Chondrocyte (in vitro differentiated cells): ENCODE measurements at regions not wholly inside any gene's neighbourhood (a gene's known extent, or its start where the extent isn't known, plus 50 kb on each side); places are given as distances from the start of the nearest gene placed in this dataset.
"Not testable (repeated sequence)": the region's sequence is repeated elsewhere in the genome, so short reads cannot be mapped to it uniquely, and the experiment has no call there.

Source experiments
- DNase-seq: peaks from one replicate; pipeline ENCODE4 v3.0.0; 2021; ENCODE audit warnings: mixed read lengths, low spot score
- H3K27ac Mint-ChIP-seq: one replicate; pipeline ENCODE4 v1.8.0; 2021; ENCODE audit warnings: mild to moderate bottlenecking, moderate library complexity, mixed read lengths; ENCODE audit not compliant: unreplicated experiment
- H3K27me3 Mint-ChIP-seq: 2 replicates; pipeline ENCODE4 v1.8.0; 2021; ENCODE audit warnings: low read depth, mixed read lengths
- H3K36me3 Mint-ChIP-seq: 2 replicates; pipeline ENCODE4 v1.8.0; 2021; ENCODE audit warnings: low read depth, mixed read lengths
- H3K4me1 Mint-ChIP-seq: 2 replicates; pipeline ENCODE4 v1.8.0; 2021; ENCODE audit warnings: low read depth, mild to moderate bottlenecking, mixed read lengths
- H3K4me3 Mint-ChIP-seq: one replicate; pipeline ENCODE4 v1.8.0; 2021; ENCODE audit warnings: mild to moderate bottlenecking, moderate library complexity, mixed read lengths; ENCODE audit not compliant: unreplicated experiment
- H3K9me3 Mint-ChIP-seq: 2 replicates; pipeline ENCODE4 v1.8.0; 2021; ENCODE audit warnings: low read depth, mixed read lengths
- CTCF ChIP-seq: fragments of 200-600 bp; sonication (generic); IDR thresholded peaks from 2 replicates; pipeline ENCODE4 v1.5.0; 2021; ENCODE audit warnings: antibody characterized with exemption, mild to moderate bottlenecking, moderate library complexity

- no peak for TF ChIP-seq CTCF
- H3K9me3 Mint-ChIP-seq, result peaks cover 6% of the 10 kb centered on the region
- no peaks in the 10 kb centered on the region for H3K36me3 Mint-ChIP-seq
- H3K4me3 Mint-ChIP-seq, result no peak overlapping the region
- no peaks in the 10 kb centered on the region for H3K27me3 Mint-ChIP-seq
- DNase-seq, result no peak
- H3K27ac Mint-ChIP-seq, result no peak overlapping the region
- H3K4me1 Mint-ChIP-seq, result peaks cover 28% of the 10 kb centered on the region
Observed at GRCh38 chr4:53704329-53704728, 113.0 kb upstream of the LNX1 start.

GRCh38 chr4:53703267-53703655 lies 112.0 kb upstream of the LNX1 start:
- H3K36me3 Mint-ChIP-seq, result no peaks in the 10 kb centered on the region
- peaks cover 28% of the 10 kb centered on the region for H3K4me1 Mint-ChIP-seq
- no peak for TF ChIP-seq CTCF
- H3K27me3 Mint-ChIP-seq, result no peaks in the 10 kb centered on the region
- H3K27ac Mint-ChIP-seq, result peak overlapping the region; percentile 80
- no peak for DNase-seq
- peak overlapping the region; percentile 65 for H3K4me3 Mint-ChIP-seq
- peaks cover 6% of the 10 kb centered on the region for H3K9me3 Mint-ChIP-seq

- Mint-ChIP-seq H3K36me3 (no peaks in the 10 kb centered on the region), H3K9me3 (peaks cover 6% of the 10 kb centered on the region), H3K4me3 (peak overlapping the region; percentile 65), H3K27ac (peak overlapping the region; percentile 80), H3K4me1 (peaks cover 28% of the 10 kb centered on the region), H3K27me3 (no peaks in the 10 kb centered on the region)
- DNase-seq, result no peak
- peak; percentile 62 for TF ChIP-seq CTCF
Observed at GRCh38 chr4:53702334-53703266, 111.3 kb upstream of the LNX1 start.

GRCh38 chr4:53701260-53701659 lies 110.0 kb upstream of the LNX1 start:
- H3K9me3 Mint-ChIP-seq, H3K36me3 Mint-ChIP-seq, DNase-seq, H3K27me3 Mint-ChIP-seq, H3K4me3 Mint-ChIP-seq, H3K27ac Mint-ChIP-seq: not testable (repeated sequence)
- H3K4me1 Mint-ChIP-seq, result peaks cover 23% of the 10 kb centered on the region

GRCh38 chr4:53699310-53699709 lies 108.0 kb upstream of the LNX1 start:
- H3K9me3 Mint-ChIP-seq, H3K4me3 Mint-ChIP-seq, H3K36me3 Mint-ChIP-seq, DNase-seq, H3K27me3 Mint-ChIP-seq, H3K27ac Mint-ChIP-seq: not testable (repeated sequence)
- H3K4me1 Mint-ChIP-seq, result peaks cover 20% of the 10 kb centered on the region

GRCh38 chr4:53697016-53697685 lies 105.9 kb upstream of the LNX1 start:
- Mint-ChIP-seq H3K27ac (no peak overlapping the region), H3K27me3 (no peaks in the 10 kb centered on the region), H3K36me3 (no peaks in the 10 kb centered on the region), H3K9me3 (peaks cover 4% of the 10 kb centered on the region), H3K4me1 (peaks cover 11% of the 10 kb centered on the region), H3K4me3 (no peak overlapping the region)
- TF ChIP-seq CTCF, result peak; percentile 31
- DNase-seq, result no peak
